HepG2 (cell line): ENCODE measurements at regions not wholly inside any gene's neighbourhood (a gene's known extent, or its start where the extent isn't known, plus 50 kb on each side); places are given as distances from the start of the nearest gene placed in this dataset.

Source experiments
- ATAC-seq: fragments of 200-7000 bp; cut with Tn5 transposase; 3 replicates; pipeline ENCODE4 v1.9.1; 2020; ENCODE audit warnings: mild to moderate bottlenecking, moderate library complexity
- BruUV-seq: library from RNA; stranded (reverse); fragments of 400-500 nt; replicated peaks from 2 replicates; lab custom pipeline; 2021; lab: Mats Ljungman, UMichigan
- CTCF ChIA-PET: fragments of 300-600 bp; formaldehyde crosslinking; extraction: SDS; loops from one replicate; lab custom pipeline; 2021; ENCODE audit warnings: low total read pairs, inconsistent platforms, low intra/inter-chr PET ratio; lab: Yijun Ruan, JAX
- POLR2A ChIA-PET: fragments of 350-600 bp; sonication (Branson Sonifier 250); formaldehyde crosslinking; loops from one replicate; lab custom pipeline; 2020; ENCODE audit warnings: antibody characterized with exemption, inconsistent platforms; lab: Yijun Ruan, JAX
- DNase-seq: peaks from one replicate; pipeline ENCODE4 v3.0.0-alpha.2; 2015; ENCODE audit warnings: low spot score
- FAIRE-seq: peaks from 3 replicates; lab custom pipeline; 2011; peaks lifted over from hg19 to GRCh38; lab: Jason Lieb, UNC
- H2AFZ ChIP-seq: one replicate; pipeline ENCODE4 v1.6.1; 2011; ENCODE audit warnings: low read length, inconsistent platforms
- H3K27ac ChIP-seq: fragments of 300-600 bp; 3 replicates; pipeline ENCODE4 v1.8.0; 2011; ENCODE audit warnings: mixed run types, mild to moderate bottlenecking, mixed read lengths, low read length, inconsistent platforms; ENCODE audit not compliant: insufficient read depth; ENCODE audit errors: extremely low read length
- H3K27me3 ChIP-seq, 2 experiments: fragments of 200-600 bp in 1 of 2; 2 replicates in 1 of 2; 3 replicates in 1 of 2; pipeline versions ENCODE4 v1.6.0 to v1.8.0; 2011; ENCODE audit warnings: low read length in 2 of 2, mild to moderate bottlenecking in 2 of 2, moderate library complexity in 2 of 2, inconsistent platforms in 1 of 2; ENCODE audit not compliant: insufficient read depth in 2 of 2, control insufficient read depth in 1 of 2
- H3K36me3 ChIP-seq, 2 experiments: fragments of 200-600 bp in 1 of 2; replicated peaks in 1 of 2; 2 replicates in 1 of 2; 3 replicates in 1 of 2; pipeline versions ENCODE4 v1.5.1 to v1.8.0; 2011; ENCODE audit warnings: low read length in 2 of 2, inconsistent platforms in 1 of 2; ENCODE audit not compliant: insufficient read depth in 2 of 2, control insufficient read depth in 1 of 2
- H3K4me1 ChIP-seq: 2 replicates; pipeline ENCODE4 v1.5.1; 2012; ENCODE audit warnings: low read length, inconsistent platforms; ENCODE audit not compliant: insufficient read depth
- H3K4me2 ChIP-seq: 2 replicates; pipeline ENCODE4 v1.6.0; 2011; ENCODE audit warnings: low read depth, low read length, inconsistent platforms
- H3K4me3 ChIP-seq, 3 experiments: fragments of 200-600 bp in 1 of 3; sonication (generic), shearing (Covaris generic) in 1 of 3; replicated peaks in 1 of 3; 2 replicates each; pipeline ENCODE4 v1.5.1; 2011 to 2016; ENCODE audit warnings: low read length in 3 of 3, inconsistent platforms in 2 of 3, low read depth in 2 of 3, mild to moderate bottlenecking in 2 of 3, control low read depth in 1 of 3, mixed read lengths in 1 of 3; ENCODE audit not compliant: insufficient read depth in 1 of 3
- H3K79me2 ChIP-seq: one replicate; pipeline ENCODE4 v1.6.1; 2011; ENCODE audit warnings: low read length, inconsistent platforms; ENCODE audit not compliant: insufficient read depth
- H3K9ac ChIP-seq: 2 replicates; pipeline ENCODE4 v1.6.0; 2011; ENCODE audit warnings: mild to moderate bottlenecking, low read depth, low read length, inconsistent platforms; ENCODE audit not compliant: insufficient read depth
- H3K9me3 ChIP-seq: 2 replicates; pipeline ENCODE4 v1.5.1; 2012; ENCODE audit warnings: mild to moderate bottlenecking, low read length
- H4K20me1 ChIP-seq: 2 replicates; pipeline ENCODE4 v1.6.0; 2011; ENCODE audit warnings: inconsistent platforms, mild to moderate bottlenecking, low read length, moderate library complexity; ENCODE audit not compliant: insufficient read depth
- AKAP8 ChIP-seq: sonication (generic); formaldehyde crosslinking; IDR thresholded peaks from 2 replicates; pipeline ENCODE4 v1.5.1; 2020; ENCODE audit warnings: mild to moderate bottlenecking, missing genetic modification reagents
- ATAD3A ChIP-seq: sonication (generic); formaldehyde crosslinking; IDR thresholded peaks from 2 replicates; pipeline ENCODE4 v1.4.0; 2020; ENCODE audit warnings: missing genetic modification reagents
- GMEB1 ChIP-seq: sonication (generic); formaldehyde crosslinking; IDR thresholded peaks from 2 replicates; pipeline ENCODE4 v1.5.1; 2020; ENCODE audit warnings: missing genetic modification reagents, mild to moderate bottlenecking, borderline replicate concordance
- HOXD1 ChIP-seq: sonication (generic); formaldehyde crosslinking; IDR thresholded peaks from 2 replicates; pipeline ENCODE4 v1.5.0; 2020; ENCODE audit warnings: missing genetic modification reagents
- JARID2 ChIP-seq: sonication (generic); formaldehyde crosslinking; IDR thresholded peaks from 2 replicates; pipeline ENCODE4 v1.8.1; 2023; ENCODE audit warnings: missing genetic modification reagents, inconsistent platforms; ENCODE audit not compliant: insufficient replicate concordance
- PHF20 ChIP-seq: sonication (generic); formaldehyde crosslinking; IDR thresholded peaks from 2 replicates; pipeline ENCODE4 v1.5.0; 2020; ENCODE audit warnings: mild to moderate bottlenecking, missing genetic modification reagents
- REXO4 ChIP-seq: sonication (generic); formaldehyde crosslinking; IDR thresholded peaks from 2 replicates; pipeline ENCODE4 v1.8.0; 2022; ENCODE audit warnings: missing genetic modification reagents, mild to moderate bottlenecking, borderline replicate concordance
- TMF1 ChIP-seq: sonication (generic); formaldehyde crosslinking; IDR thresholded peaks from 2 replicates; pipeline ENCODE4 v1.8.1; 2022; ENCODE audit warnings: low read depth, missing genetic modification reagents
- ZFP90 ChIP-seq: sonication (generic); formaldehyde crosslinking; IDR thresholded peaks from 2 replicates; pipeline ENCODE4 v1.8.0; 2022; ENCODE audit warnings: missing genetic modification reagents, mild to moderate bottlenecking, inconsistent platforms, borderline replicate concordance
- ZNF10 ChIP-seq: sonication (generic); formaldehyde crosslinking; IDR thresholded peaks from 2 replicates; pipeline ENCODE4 v1.4.0; 2020; ENCODE audit warnings: mild to moderate bottlenecking, low read depth, missing genetic modification reagents, borderline replicate concordance
- ZNF20 ChIP-seq: sonication (generic); formaldehyde crosslinking; IDR thresholded peaks from 2 replicates; pipeline ENCODE4 v1.4.0; 2020; ENCODE audit warnings: mild to moderate bottlenecking, moderate library complexity, missing genetic modification reagents
- ZNF224 ChIP-seq: sonication (generic); formaldehyde crosslinking; IDR thresholded peaks from 2 replicates; pipeline ENCODE4 v1.5.0; 2020; ENCODE audit warnings: mild to moderate bottlenecking, missing genetic modification reagents
- ZNF563 ChIP-seq: sonication (generic); formaldehyde crosslinking; IDR thresholded peaks from 2 replicates; pipeline ENCODE4 v1.8.0; 2022; ENCODE audit warnings: mild to moderate bottlenecking, moderate library complexity, missing genetic modification reagents
- ZNF672 ChIP-seq: sonication (generic); formaldehyde crosslinking; IDR thresholded peaks from 2 replicates; pipeline ENCODE4 v1.8.1; 2022; ENCODE audit warnings: missing genetic modification reagents
- ZNF75D ChIP-seq: sonication (generic); formaldehyde crosslinking; IDR thresholded peaks from 2 replicates; pipeline ENCODE4 v1.8.1; 2023; ENCODE audit warnings: missing genetic modification reagents, mild to moderate bottlenecking, borderline replicate concordance
- ZNF772 ChIP-seq: sonication (generic); formaldehyde crosslinking; IDR thresholded peaks from 2 replicates; pipeline ENCODE4 v1.5.0; 2020; ENCODE audit warnings: mild to moderate bottlenecking, missing genetic modification reagents
- ZNF792 ChIP-seq: IDR thresholded peaks from 2 replicates; pipeline ENCODE4 v1.6.1; 2016
- WGBS: methylation state at CpG from one replicate; pipeline ENCODE4 v1.1.6; 2017; ENCODE audit warnings: low lambda C conversion rate; 5-methylcytosine and 5-hydroxymethylcytosine counted together
- in situ Hi-C: cut with HindIII; loops from 2 replicates; pipeline ENCODE4 v1.10.0; 2017; ENCODE audit warnings: low pct_unique_long_range_greater_than_20kb; ENCODE audit not compliant: extremely low pct_ligation_motif_present
- intact Hi-C: fragments of 100-400 bp; cut with micrococcal nuclease; formaldehyde crosslinking; loops from one replicate; pipeline ENCODE4 v1.10.0; 2022; ENCODE audit not compliant: unreplicated experiment

DNA sequence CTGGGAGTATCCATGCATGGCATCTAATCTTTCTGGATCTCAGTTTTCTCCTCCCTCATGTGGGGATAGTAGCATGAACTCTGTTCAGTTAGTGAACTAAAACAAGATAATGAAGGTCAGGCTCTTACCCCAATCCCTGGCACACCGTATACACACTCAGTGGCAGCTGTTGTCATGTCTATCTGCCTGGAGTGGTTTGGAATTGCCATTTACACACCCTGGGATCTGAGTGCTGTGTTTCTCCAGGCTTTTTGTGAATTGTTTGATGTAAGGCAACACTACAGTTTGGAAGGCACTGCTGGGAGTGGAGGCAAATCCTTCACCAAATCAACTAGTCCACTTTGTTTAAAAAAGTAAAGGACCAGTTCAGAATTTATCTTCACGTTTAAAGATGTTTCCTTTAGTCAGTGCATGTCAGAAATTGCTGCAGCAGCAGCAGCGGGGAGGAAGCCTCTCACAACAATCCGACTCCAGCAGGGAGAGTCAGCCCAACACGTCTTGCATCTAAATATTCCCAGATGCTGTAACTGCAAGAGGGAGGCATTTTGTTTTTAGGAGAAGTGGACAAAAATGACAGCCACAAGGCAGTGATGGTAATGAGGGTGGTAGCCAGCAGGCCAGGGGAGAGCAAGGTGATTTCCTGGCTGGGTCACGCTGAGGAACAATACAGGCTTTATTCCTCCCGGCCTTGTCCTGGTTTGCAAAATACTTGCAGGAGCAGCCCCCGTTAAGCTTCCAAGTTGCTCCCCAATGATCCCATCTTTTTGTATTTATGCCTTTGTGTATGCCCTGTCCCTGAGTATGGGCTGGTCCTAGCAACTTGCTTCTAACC, 128.5 kb upstream of the LRIG1 start:
- Histone ChIP-seq H3K4me1 (peaks cover 11% of the 10 kb centered on the region), H3K9me3 (no peaks in the 10 kb centered on the region), H3K36me3 (no peaks in the 10 kb centered on the region), H3K27me3 (peaks cover 0 to 4% of the 10 kb centered on the region in 2 experiments; a peak in 2 of 5 replicates), H3K27ac (no peak overlapping the region), H3K9ac (no peak overlapping the region), H3K4me2 (no peak overlapping the region), H3K79me2 (no peaks in the 10 kb centered on the region), H3K4me3 (no peak overlapping the region), H2AFZ (no peak overlapping the region), H4K20me1 (no peaks in the 10 kb centered on the region)
- in situ Hi-C loops = no loop called here
- no peak for TF ChIP-seq HOXD1
- no peak for TF ChIP-seq JARID2 (CRISPR knock-in tag)
- TF ChIP-seq ZNF672 (CRISPR knock-in tag) = no peak
- no peak for TF ChIP-seq ZNF224
- no peak for TF ChIP-seq ZNF772 (CRISPR knock-in tag)
- no peak for TF ChIP-seq TMF1 (CRISPR knock-in tag)
- TF ChIP-seq ZNF792 (CRISPR knock-in tag) = no peak
- TF ChIP-seq REXO4 (CRISPR knock-in tag) = no peak
- no peak for TF ChIP-seq ZNF20
- no peak for TF ChIP-seq ZNF10 (CRISPR knock-in tag)
- no peak for TF ChIP-seq GMEB1 (CRISPR knock-in tag)
- TF ChIP-seq ZNF75D (CRISPR knock-in tag) = no peak
- TF ChIP-seq ATAD3A (CRISPR knock-in tag) = no peak
- no peak for TF ChIP-seq PHF20 (CRISPR knock-in tag)
- no peak for TF ChIP-seq AKAP8
- TF ChIP-seq ZNF563 (CRISPR knock-in tag) = no peak
- TF ChIP-seq ZFP90 (CRISPR knock-in tag) = no peak
- POLR2A ChIA-PET = no interaction called here
- ATAC-seq (peak; percentile 60), DNase-seq (no peak), FAIRE-seq (no peak)
- CTCF ChIA-PET = no interaction called here
- no TSS peak for BruUV-seq
- intact Hi-C loops = no loop called here
- WGBS = 11% methylated on average over 8 of the region's 8 CpGs
